ENCODE measurements at regions not wholly inside any gene's neighbourhood (a gene's known extent, or its start where the extent isn't known, plus 50 kb on each side); places are given as distances from the start of the nearest gene placed in this dataset.

GRCh38 chr2:147463881-147464520 lies 380.8 kb upstream of the ACVR2A start:
- Histone ChIP-seq H3K4me1 (no peaks in the 10 kb centered on the region), H3K27me3 (no peaks in the 10 kb centered on the region), H3K9me3 (no peaks in the 10 kb centered on the region), H3K4me3 (no peak overlapping the region), H3K36me3 (no peaks in the 10 kb centered on the region), H3K27ac (no peak overlapping the region)
- intact Hi-C loops (cut with DNase I; ENCODE audit: low total_unique reads) = no loop called here
- TF ChIP-seq POLR2A (IDR thresholded peaks at IDR 0.05) = no peak
- DNase-seq (ENCODE audit: low spot score in 2 of 2) = no peak

- no peak overlapping the region for H3K27ac ChIP-seq
- intact Hi-C loops (cut with DNase I; ENCODE audit: low total_unique reads) = no loop called here
- no peaks in the 10 kb centered on the region for H3K27me3 ChIP-seq
- DNase-seq (ENCODE audit: low spot score in 2 of 2) = no peak
- no peaks in the 10 kb centered on the region for H3K9me3 ChIP-seq
- TF ChIP-seq POLR2A (IDR thresholded peaks at IDR 0.05) (no peak), POLR2AphosphoS5 (IDR thresholded peaks at IDR 0.05) (no peak), CTCF (IDR thresholded peaks at IDR 0.05) (no peak)
- H3K4me1 ChIP-seq = no peaks in the 10 kb centered on the region
- H3K4me3 ChIP-seq = no peak overlapping the region
- no peaks in the 10 kb centered on the region for H3K36me3 ChIP-seq
These were observed 384.7 kb upstream of the ACVR2A start for GRCh38 chr2:147460155-147460554.

GRCh38 chr2:147456779-147457178 lies 388.1 kb upstream of the ACVR2A start:
- TF ChIP-seq CTCF (IDR thresholded peaks at IDR 0.05) (no peak), POLR2AphosphoS5 (IDR thresholded peaks at IDR 0.05) (no peak)
- Histone ChIP-seq H3K4me3 (no peak overlapping the region), H3K36me3 (no peaks in the 10 kb centered on the region), H3K4me1 (no peaks in the 10 kb centered on the region), H3K27ac (no peak overlapping the region), H3K9me3 (no peaks in the 10 kb centered on the region), H3K27me3 (no peaks in the 10 kb centered on the region)
- intact Hi-C loops (cut with DNase I; ENCODE audit: low total_unique reads) = no loop called here
- DNase-seq (ENCODE audit: low spot score in 2 of 2) = no peak

GRCh38 chr2:147451902-147452515 lies 392.8 kb upstream of the ACVR2A start:
- Histone ChIP-seq H3K9me3 (no peaks in the 10 kb centered on the region), H3K27me3 (no peaks in the 10 kb centered on the region), H3K4me1 (no peaks in the 10 kb centered on the region), H3K27ac (peak overlapping the region in 1 of 2 donors; percentile 20), H3K36me3 (no peaks in the 10 kb centered on the region), H3K4me3 (no peak overlapping the region)
- intact Hi-C loops (cut with DNase I; ENCODE audit: low total_unique reads) = no loop called here
- TF ChIP-seq POLR2A (IDR thresholded peaks at IDR 0.05) (no peak), CTCF (IDR thresholded peaks at IDR 0.05) (no peak), POLR2AphosphoS5 (IDR thresholded peaks at IDR 0.05) (no peak)
- no peak for DNase-seq (ENCODE audit: low spot score in 2 of 2)

- no peaks in the 10 kb centered on the region for H3K4me1 ChIP-seq
- no peaks in the 10 kb centered on the region for H3K36me3 ChIP-seq
- intact Hi-C loops (cut with DNase I; ENCODE audit: low total_unique reads) = no loop called here
- no peaks in the 10 kb centered on the region for H3K9me3 ChIP-seq
- H3K27ac ChIP-seq = no peak overlapping the region
- no peaks in the 10 kb centered on the region for H3K27me3 ChIP-seq
- H3K4me3 ChIP-seq = no peak overlapping the region
- no peak for DNase-seq (ENCODE audit: low spot score in 2 of 2)
- TF ChIP-seq CTCF (IDR thresholded peaks at IDR 0.05) = no peak
- no peak for TF ChIP-seq POLR2AphosphoS5 (IDR thresholded peaks at IDR 0.05)
- no peak for TF ChIP-seq POLR2A (IDR thresholded peaks at IDR 0.05)
These were observed 393.9 kb upstream of the ACVR2A start for GRCh38 chr2:147450661-147451510.
